GM21423 (cell line): ENCODE measurements at regions not wholly inside any gene's neighbourhood (a gene's known extent, or its start where the extent isn't known, plus 50 kb on each side); places are given as distances from the start of the nearest gene placed in this dataset.
"Not testable (repeated sequence)": the region's sequence is repeated elsewhere in the genome, so short reads cannot be mapped to it uniquely, and the experiment has no call there.

Experiments
- ATAC-seq: cut with Tn5 transposase; IDR thresholded peaks from one replicate; pipeline ENCODE4 v1.9.1; 2021; ENCODE audit warnings: mild to moderate bottlenecking, moderate library complexity; ENCODE audit not compliant: unreplicated experiment

DNA sequence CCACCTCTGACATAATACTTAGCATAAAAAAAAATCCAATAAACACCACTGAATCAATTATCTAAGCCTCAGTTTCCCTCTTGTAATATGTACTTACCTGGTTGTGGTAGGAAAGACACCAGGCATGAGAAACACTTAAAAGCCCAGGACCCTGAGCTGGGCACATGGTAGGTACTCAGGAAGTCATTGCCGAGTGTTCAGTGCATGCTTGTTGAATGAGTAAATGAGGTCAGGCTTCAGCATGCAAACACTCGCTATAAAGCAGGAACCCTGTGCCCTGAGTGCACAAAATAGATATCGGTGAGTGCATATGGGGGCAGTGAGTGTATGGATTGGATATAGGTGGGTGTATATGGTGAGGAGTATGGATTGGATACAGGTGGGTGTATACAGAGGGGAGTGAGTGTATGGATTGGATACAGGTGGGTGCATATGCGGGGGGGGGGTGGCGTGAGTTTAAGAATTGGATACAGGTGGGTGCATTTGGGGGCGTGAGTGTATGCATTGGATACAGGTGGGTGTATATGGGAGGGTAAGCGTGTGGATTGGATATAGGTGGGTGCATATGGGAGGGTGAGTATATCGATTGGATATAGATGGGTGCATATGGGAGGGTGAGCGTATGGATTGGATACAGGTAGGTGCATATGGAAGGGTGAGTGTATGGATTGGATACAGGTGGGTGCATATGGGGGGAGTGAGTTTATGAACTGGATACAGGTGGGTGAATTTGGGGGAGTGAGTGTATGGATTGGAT, 194.3 kb upstream of the MSX2 start:
- no peak for ATAC-seq

DNA sequence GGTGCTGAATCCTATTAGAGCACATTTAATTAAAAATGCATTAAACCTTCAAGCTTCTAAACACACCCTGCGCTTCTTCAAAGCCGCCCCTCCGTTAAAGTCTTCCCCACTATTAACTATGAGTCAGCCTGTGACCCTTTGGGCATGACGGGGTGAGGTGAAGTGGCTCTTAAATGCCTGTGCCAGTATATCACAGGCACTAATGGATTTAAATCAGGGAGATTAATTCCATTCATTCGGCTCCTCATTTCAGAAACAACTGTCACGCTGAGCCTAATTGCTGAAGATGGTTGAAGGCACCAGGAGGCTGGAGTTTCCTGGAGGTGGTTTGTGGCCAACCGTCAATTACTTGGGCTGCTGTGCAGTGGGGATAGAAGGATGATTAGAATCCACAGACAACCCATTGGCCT, 192.6 kb upstream of the MSX2 start:
- no peak for ATAC-seq

DNA sequence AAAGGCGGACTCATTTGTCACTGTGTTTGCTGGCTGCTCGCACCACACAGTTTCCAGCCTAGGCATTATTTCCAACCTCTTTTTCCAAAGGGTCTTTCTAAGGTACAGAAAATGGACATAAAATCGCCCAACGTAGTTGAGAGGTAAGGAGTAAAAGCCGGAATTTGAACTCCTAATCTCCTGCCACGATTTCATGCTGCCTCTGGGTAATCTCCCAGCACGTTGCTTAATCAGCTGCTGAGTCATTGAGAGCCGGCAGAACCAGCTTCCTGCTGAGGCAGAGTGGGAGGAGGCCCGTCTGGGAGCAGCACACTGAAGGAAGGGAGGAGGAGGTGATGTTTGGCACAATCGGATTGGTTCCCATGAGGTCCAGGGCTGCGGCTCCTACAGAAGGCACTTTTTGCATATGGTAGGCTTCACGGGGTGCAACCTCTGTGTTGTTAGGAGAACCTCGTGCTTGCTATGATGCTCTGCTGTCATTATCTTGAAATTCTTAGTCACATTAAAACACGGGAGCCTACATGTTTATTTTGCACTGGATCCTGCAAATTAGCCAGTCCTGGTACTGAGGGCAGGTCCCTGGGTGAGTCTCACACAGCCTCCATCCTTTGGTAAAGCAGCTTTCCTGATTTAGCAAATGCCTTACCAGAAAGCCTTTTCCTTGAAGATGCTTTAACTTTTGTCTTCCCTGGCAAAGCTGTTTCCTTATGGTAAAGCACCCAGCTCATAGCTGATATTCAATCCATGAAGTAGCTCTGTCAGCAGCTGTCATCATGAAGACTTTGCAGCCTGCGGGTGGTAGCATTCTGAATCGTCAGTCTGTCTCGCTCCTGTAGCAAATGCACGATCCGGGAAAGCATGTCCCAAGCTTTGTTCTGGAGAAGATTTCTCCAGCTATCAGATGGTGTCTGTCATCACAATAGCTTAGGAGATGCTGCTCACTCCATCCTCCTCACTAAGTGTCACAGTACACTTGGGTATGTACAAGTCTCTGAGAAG, 191.6 kb upstream of the MSX2 start:
- ATAC-seq, result no peak

DNA sequence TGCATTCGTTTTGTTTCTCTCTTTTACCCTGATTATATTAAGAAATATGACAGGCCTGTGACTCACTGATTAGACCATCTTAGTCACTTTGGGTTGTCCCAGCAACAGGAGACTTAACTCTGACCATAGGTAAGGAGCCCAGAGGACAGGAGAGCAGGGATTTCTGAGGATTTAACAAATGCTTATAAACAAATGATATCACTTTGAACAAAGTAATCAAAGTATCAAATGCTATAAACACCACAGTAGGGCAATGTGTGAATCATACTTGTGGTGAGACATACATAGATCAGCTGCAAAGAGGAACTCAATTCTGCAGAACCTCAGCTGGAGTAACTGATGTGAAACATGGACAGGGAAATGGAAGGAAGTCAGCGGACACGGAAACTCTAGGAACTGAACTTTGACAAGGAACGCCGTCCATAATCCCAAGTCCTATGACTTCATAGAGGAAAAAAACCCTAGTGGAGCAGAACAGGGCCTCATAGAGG, 190.6 kb upstream of the MSX2 start:
- ATAC-seq, result no peak

DNA sequence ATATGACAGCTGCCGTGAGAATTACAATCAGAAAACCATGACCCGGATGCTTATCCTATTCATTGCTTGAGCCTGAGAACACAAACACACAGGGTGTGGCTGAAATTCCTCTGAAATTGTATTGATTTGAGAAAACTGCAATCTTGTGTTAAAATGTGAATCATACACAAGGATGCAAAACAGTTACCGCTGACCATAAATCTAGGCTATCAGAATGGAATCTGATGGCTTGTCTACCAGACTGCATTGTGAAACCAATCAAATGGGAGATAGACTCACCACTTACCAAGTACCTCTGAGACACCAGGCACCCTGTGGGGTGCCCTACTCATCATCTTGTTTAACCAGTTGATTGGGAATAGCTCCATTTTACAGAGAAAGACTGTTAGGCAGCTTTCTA, 188.7 kb upstream of the MSX2 start:
- ATAC-seq, result no peak

DNA sequence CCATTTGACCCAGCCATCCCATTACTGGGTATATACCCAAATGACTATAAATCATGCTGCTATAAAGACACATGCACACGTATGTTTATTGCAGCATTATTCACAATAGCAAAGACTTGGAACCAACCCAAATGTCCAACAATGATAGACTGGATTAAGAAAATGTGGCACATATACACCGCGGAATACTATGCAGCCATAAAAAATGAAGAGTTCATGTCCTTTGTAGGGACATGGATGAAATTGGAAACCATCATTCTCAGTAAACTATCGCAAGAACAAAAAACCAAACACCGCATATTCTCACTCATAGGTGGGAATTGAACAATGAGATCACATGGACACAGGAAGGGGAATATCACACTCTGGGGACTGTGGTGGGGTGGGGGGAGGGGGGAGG, 184.6 kb upstream of the MSX2 start:
- not testable (repeated sequence) for ATAC-seq

DNA sequence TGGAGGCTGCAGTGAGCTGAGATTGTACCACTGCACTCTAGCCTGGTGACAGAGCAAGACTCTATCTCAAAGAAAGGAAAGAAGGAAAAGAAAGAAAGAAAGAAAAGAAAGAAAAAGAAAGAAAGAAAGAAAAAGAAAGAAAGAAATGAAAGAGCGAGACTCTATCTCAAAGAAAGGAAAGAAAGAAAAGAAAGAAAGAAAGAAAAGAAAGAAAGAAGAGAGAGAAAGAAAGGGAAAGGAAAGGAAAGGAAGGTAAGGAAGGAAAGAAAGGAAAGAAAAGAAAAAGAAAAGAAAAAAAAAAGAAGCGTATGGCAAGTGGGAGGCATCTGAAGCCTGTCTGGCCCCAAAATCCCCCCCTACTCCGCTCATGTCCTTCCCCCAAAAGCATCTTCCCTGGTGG, 182.3 kb upstream of the MSX2 start:
- ATAC-seq, result no peak

DNA sequence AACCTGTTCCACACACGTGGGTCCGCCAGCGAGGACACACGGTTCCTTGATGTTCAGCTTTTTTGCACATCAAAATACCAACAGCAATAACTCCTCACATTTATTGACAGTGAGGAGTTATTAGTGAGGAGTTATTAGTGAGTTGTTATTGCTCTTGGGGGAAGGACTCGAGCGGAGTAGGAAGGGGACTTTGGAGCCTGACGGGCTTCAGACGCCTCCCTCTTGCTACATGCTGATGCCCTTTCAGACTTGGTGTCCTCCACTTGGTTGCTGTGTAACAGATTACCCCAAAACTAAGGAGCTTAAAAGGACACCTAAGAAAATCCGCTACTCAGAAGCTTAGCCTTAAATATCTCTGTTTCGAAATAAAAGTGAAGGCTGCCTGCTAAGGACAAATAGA, 181.9 kb upstream of the MSX2 start:
- no peak for ATAC-seq

DNA sequence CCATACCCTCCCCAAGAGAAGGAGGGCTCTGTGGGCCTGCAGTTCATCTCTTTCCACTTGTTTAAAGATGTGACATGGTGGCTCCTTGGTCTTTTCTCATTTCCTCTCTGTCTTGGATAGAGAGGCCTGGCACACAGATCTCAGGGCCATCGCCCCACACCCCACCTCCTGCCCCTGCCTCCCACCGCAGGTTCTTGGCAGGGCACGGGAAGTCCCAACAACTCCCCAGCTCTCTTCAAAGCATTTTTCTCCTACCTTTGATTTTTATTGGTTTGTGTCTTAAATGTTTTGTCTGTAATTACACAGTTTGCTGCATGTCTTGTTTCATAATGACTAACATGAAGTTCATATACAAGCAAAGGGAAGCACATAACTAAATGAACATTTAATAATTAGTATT, 178.5 kb upstream of the MSX2 start:
- no peak for ATAC-seq

DNA sequence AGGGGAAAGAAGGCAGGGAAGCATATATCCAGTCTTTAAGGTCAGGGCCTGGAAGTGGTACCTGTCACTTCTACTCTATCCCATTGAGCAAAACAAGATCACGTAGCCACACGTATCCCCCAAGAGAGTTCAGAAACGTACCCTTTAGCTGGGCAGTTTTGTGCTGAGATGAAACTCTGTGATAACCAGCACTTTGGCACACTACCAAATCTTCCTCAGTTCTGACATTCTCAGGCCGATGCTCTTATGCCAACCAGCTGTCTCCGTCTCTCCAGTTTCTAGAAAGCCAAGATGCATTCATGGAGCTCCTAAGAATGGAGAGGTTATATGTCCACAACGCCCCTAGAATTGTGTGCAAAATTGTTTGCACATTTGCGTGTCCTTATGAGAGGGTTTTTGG, 176.6 kb upstream of the MSX2 start:
- no peak for ATAC-seq

DNA sequence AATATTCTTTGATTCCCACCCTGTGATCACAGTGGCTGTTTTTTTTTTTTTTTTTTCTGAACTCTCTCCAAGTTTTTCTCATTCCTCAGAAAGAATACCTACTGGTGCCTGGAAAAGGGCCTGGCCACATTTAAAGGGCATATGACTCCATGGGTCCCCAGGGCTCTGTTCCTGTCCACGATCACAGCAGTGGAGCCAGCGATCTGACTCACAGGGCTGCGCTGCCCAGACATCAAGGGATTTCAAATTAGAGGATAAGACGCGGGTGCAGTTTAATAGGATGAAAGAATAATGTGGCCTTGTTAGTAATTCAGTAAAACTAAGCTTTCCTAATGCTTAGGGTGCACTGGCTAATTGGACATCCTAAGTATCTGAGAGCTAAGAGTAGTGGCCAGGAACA, 175.1 kb upstream of the MSX2 start:
- ATAC-seq, result no peak

DNA sequence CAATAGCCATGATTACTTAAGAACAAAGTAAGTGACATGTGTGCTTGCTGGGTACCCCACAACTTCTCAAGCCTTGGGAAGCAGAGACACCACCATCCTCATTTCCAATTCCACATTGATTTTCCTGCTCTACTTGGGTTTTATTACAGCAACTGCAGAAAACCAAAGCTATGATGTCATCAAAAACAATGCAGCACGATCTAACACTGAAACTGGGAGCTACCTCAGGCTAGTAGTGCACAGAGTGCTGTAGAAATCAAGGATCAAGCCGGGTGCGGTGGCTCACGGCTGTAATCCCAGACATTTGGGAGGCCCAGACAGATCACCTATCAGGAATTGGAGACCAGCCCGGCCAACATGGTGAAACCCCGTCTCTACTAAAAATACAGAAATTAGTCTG, 174.4 kb upstream of the MSX2 start:
- ATAC-seq, result no peak

DNA sequence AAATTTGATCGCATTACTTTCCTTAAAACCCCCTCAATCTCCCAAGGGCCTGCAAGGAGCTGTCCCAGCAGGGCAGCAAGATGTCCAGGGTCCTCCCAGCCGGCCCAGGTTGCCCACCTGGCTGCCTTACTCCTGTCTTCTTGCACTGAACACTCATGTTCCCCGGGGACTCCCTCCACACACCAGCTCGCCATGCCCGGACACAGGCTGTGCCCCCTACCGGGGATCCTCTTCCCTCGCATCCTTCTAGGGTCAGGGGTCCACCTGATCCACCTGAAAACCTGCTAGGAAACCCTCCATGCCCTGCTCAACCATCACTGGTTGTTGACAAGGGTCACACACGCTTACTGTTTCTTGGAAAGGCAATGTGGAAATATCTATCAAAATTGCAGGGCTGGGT, 172.0 kb upstream of the MSX2 start:
- no peak for ATAC-seq

DNA sequence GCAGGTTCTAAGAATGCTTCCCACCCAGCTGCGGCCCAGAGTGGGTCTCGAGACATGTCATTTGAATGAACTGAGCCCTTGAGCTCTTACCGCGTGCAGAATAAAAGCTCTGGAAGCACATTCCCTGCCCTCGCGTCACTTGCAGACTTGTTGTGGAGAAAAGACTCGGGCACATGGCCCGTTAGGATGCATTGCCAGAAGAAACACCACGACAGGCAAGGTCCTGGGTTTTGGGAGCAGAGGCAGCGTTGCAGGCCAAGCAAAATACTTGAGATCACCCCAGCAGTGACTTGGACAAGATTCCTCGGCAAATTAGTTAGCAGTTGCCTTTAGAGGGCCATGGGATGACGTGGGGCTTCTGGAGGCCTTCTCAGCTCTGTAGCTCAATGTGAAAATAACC, 170.8 kb upstream of the MSX2 start:
- ATAC-seq, result no peak

DNA sequence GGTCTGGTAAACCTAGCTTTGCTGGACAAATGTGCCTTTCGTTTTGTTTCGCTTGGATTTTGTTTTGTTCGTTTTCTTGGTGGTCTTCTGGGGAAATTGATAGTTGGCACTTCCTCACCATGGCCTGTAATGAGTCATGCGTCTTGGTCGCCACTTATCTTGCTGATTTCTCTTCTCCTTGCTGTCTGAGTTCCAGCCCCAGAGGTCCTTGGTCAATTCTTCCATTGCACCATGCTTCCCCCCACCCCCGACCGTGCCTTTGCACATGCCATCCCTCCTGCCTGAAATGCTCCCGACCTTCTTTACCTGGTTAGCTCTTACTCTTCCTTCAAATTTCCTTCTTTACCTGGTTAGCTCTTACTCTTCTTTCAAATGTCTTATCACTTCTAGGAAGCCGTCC, 168.7 kb upstream of the MSX2 start:
- no peak for ATAC-seq

DNA sequence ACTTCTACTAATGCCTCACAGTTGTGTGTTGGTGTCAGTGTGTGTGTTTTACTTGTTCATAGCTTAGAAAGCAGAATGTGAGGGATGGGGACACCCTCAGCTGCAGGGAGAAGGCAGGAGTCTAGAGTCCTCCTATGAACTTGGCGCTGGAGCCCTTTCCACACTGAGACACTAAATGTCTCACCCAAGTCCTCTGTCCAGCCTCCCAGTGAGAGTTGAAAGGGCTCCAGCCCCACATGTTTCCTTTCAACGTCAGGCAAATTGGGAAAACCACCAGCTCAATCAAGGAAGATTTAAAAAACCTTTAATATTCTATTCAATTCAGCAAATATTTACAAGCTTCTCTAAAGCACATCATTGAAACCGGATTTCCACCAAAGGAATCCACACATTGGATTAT, 167.6 kb upstream of the MSX2 start:
- ATAC-seq, result no peak

DNA sequence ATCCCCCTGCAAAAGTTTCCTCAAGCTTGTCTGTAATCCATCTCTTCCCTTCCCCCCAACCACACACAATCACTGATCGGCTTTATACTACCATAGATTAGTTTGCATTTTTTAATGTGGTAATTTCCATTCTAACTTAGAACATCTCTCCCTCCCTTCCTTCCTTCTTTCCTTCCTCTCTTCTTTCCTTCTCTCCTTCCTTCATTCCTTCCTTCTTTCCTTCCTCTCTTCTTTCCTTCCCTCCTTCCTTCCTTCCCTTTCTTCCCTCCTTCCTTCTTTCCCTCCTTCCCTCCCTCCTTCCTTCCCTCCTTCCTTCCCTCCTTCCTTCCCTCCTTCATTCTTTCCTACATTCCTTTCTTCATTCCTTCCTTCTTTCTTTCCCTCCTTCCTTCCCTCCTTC, 166.2 kb upstream of the MSX2 start:
- no peak for ATAC-seq

DNA sequence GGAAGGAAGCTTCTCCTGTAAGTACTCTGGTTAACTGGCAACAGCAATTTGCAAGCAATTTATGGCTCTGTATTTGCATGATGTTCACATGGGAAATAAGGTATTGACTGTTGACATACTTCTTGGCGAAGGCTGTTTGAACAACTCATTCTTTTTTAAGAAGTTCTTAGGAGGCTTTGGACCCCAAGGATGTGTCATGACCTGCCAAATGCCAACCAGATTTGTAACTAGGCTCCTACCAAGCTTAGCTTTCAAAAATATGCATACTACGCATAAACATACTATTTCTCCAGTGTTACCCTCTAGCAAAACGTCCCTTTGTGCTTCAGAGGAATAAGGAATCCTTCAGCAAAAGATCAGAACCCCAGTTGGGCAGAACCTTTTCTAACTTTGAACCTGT, 165.2 kb upstream of the MSX2 start:
- no peak for ATAC-seq

DNA sequence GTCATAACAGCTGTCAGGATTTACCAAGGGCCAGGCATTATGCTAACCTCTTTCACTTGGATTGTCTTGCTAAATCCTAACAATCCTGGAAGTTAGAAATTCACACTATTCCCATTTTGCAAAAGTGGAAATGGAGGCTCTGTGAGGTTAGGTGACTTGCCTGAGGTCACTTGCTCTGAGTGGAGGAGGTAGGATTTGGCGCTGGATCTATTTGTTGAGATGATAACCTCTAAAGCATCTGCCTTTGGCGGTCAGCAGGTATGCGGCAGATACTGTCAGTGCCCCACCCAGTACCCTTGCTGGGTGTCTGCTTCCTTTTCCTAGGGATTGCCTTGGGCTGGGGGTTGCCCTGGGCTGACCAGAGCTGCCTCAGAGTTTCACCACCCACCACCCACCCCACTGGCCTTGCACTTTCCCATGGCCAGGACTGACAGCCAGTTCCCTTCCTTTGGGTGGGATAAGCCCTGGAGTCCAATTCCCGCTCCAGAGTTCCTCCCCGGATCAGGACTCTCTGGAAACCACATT, 164.8 kb upstream of the MSX2 start:
- ATAC-seq, result no peak

DNA sequence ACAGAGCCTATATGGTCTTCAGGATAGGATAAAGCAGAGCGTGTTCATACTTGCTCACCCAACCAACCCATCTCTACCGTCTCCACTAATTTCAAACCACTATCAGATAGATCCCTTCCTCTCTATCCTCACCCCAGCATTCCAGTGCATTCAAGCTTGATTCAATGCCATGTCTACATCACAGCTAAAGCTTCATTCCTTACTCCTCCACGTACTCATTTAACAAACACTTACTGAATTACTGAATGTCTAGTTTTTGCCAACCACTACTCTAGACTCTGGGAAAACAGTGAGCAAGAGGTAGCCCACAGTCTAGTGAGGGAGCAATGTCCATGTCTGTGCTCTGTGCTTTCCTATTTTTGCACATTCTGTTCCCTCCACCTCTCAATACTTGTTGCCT, 163.5 kb upstream of the MSX2 start:
- ATAC-seq, result no peak

DNA sequence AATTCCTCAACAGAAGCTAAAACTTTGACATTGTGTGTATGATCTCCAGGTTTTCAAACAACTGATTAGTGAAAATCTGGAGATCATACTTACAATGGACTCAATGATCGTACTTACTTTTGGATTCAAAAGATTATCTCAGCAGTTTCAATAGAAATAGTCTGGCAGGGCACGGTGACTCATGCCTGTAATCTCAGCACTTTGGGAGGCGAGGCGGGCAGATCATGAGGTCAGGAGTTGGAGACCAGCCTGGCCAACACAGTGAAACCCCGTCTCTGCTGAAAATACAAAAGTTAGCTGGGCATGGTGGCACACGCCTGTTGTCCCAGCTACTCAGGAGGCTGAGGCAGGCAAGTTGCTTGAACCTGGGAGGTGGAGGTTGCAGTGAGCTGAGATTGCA, 161.3 kb upstream of the MSX2 start:
- ATAC-seq, result not testable (repeated sequence)

DNA sequence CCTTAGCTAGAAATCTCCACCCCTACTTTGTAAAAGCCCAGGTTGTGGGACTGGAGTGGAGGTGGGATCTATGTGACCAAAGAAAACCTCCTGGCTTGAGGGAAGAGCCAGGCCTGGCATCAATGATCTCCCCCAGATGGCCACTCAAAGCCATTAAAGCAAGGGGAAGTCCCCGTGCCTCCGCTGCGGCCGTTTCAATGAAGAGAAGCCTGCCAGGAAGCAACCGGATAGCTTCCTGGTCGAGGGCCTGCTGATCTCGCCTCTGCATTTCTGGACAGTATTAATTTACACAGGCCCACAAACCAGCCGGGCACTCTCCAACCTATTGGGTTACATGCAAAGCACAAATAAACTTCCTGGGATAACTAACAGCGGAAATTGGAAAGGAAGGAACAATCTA, 160.5 kb upstream of the MSX2 start:
- ATAC-seq, result no peak
